Immature natural killer cell (primary cell): ENCODE measurements at regions not wholly inside any gene's neighbourhood (a gene's known extent, or its start where the extent isn't known, plus 50 kb on each side); places are given as distances from the start of the nearest gene placed in this dataset.

Experiments
- DNase-seq, 3 donors: peaks; one replicate each; pipeline ENCODE4 v3.0.0; 2022; ENCODE audit warnings: mixed read lengths in 1 of 3
- H3K27ac Mint-ChIP-seq, 6 donors: one replicate each; pipeline ENCODE4 v1.8.0; 2020; ENCODE audit warnings: mixed read lengths in 6 of 6, mild to moderate bottlenecking in 5 of 6, inconsistent platforms in 4 of 6, moderate library complexity in 3 of 6
- H3K27me3 Mint-ChIP-seq, 3 donors: one replicate each; pipeline ENCODE4 v1.8.0; 2020 to 2021; ENCODE audit warnings: low read depth in 3 of 3, mild to moderate bottlenecking in 3 of 3, mixed read lengths in 3 of 3, moderate library complexity in 3 of 3, inconsistent platforms in 1 of 3
- H3K36me3 Mint-ChIP-seq, 3 donors: one replicate each; pipeline ENCODE4 v1.8.0; 2020; ENCODE audit warnings: mixed read lengths in 3 of 3, inconsistent platforms in 2 of 3, mild to moderate bottlenecking in 2 of 3
- H3K4me1 Mint-ChIP-seq, 2 donors: one replicate each; pipeline ENCODE4 v1.8.0; 2020; ENCODE audit warnings: inconsistent platforms in 2 of 2, mild to moderate bottlenecking in 2 of 2, mixed read lengths in 2 of 2, moderate library complexity in 1 of 2
- H3K4me3 Mint-ChIP-seq, 5 donors: one replicate each; pipeline ENCODE4 v1.8.0; 2020; ENCODE audit warnings: mild to moderate bottlenecking in 5 of 5, mixed read lengths in 5 of 5, inconsistent platforms in 3 of 5, moderate library complexity in 3 of 5
- H3K9me3 Mint-ChIP-seq, 6 donors: one replicate each; pipeline ENCODE4 v1.8.0; 2020; ENCODE audit warnings: mild to moderate bottlenecking in 6 of 6, mixed read lengths in 6 of 6, inconsistent platforms in 4 of 6, moderate library complexity in 3 of 6

GRCh38 chr7:25358926-25359325 lies 130.6 kb upstream of the NPVF start:
- Mint-ChIP-seq H3K27me3 (peaks cover 0 to 8% (median 3%) of the 10 kb centered on the region in 3 donors), H3K4me3 (no peak overlapping the region), H3K27ac (no peak overlapping the region), H3K4me1 (no peaks in the 10 kb centered on the region), H3K36me3 (no peaks in the 10 kb centered on the region), H3K9me3 (peaks cover 0 to 3% (median 0%) of the 10 kb centered on the region in 6 donors)
- DNase-seq = no peak

- Mint-ChIP-seq H3K4me3 (no peak overlapping the region), H3K36me3 (no peaks in the 10 kb centered on the region), H3K4me1 (no peaks in the 10 kb centered on the region), H3K27me3 (peaks cover 0 to 8% (median 3%) of the 10 kb centered on the region in 3 donors), H3K9me3 (peaks cover 0 to 2% (median 0%) of the 10 kb centered on the region in 6 donors), H3K27ac (no peak overlapping the region)
- no peak for DNase-seq
Observed at GRCh38 chr7:25359471-25360059, 131.3 kb upstream of the NPVF start.

DNA sequence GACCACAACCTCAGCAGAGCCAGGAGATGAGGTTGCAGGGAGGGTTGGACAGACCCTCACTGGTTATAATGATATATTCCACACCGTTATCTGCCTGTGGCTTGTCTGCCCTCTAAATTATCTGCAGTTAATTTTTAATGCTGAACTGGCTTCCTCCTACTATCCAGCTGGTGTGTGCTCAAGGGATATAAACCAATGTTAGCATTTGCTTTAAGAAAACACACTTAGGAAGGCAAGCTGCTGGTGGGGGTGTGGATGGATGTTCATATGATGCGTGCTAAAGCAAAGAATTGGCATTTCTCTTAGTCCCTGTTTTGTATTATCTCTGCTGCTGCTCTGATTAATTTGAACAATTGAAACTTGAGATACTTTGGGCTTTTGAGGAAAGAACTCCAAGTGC lies 132.2 kb upstream of the NPVF start:
- H3K27me3 Mint-ChIP-seq = peaks cover 0 to 10% (median 3%) of the 10 kb centered on the region in 3 donors
- H3K27ac Mint-ChIP-seq = no peak overlapping the region
- H3K9me3 Mint-ChIP-seq = no peaks in the 10 kb centered on the region
- no peaks in the 10 kb centered on the region for H3K4me1 Mint-ChIP-seq
- no peak overlapping the region for H3K4me3 Mint-ChIP-seq
- no peaks in the 10 kb centered on the region for H3K36me3 Mint-ChIP-seq
- no peak for DNase-seq

DNA sequence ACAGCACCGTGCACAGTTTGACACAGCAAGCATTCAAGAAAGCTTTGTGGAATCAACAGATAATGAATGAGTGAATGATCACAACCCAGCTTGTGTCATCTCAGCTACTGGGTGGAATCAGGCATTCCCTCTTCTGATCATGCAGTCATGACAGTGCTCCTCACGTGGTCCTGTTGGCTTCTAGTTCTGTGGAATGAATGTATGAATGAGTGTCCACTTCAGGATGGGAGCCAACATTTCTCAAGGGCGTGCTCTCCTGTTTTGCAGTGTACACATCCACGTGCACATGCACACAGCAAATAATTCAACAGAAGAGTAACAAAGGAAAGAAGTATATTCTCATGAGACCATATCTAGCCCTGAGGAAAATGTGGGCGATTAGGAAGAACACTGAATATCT lies 133.1 kb upstream of the NPVF start:
- no peak overlapping the region for H3K4me3 Mint-ChIP-seq
- no peaks in the 10 kb centered on the region for H3K4me1 Mint-ChIP-seq
- DNase-seq = no peak
- H3K27me3 Mint-ChIP-seq = peaks cover 0 to 10% (median 3%) of the 10 kb centered on the region in 3 donors
- H3K36me3 Mint-ChIP-seq = no peaks in the 10 kb centered on the region
- H3K27ac Mint-ChIP-seq = no peak overlapping the region
- H3K9me3 Mint-ChIP-seq = no peaks in the 10 kb centered on the region

- H3K4me3 Mint-ChIP-seq = no peak overlapping the region
- DNase-seq = no peak
- H3K9me3 Mint-ChIP-seq = no peaks in the 10 kb centered on the region
- peaks cover 0 to 9% (median 3%) of the 10 kb centered on the region in 3 donors for H3K27me3 Mint-ChIP-seq
- no peaks in the 10 kb centered on the region for H3K4me1 Mint-ChIP-seq
- no peak overlapping the region for H3K27ac Mint-ChIP-seq
- H3K36me3 Mint-ChIP-seq = no peaks in the 10 kb centered on the region
Observed at GRCh38 chr7:25361863-25362262, 133.6 kb upstream of the NPVF start.

- Mint-ChIP-seq H3K27me3 (peaks cover 3 to 4% (median 3%) of the 10 kb centered on the region in 3 donors), H3K27ac (no peak overlapping the region), H3K36me3 (no peaks in the 10 kb centered on the region), H3K4me3 (no peak overlapping the region), H3K9me3 (peaks cover 0 to 17% (median 11%) of the 10 kb centered on the region in 6 donors), H3K4me1 (no peaks in the 10 kb centered on the region)
- DNase-seq = no peak
Observed at GRCh38 chr7:25368599-25369201, 140.4 kb upstream of the NPVF start.

DNA sequence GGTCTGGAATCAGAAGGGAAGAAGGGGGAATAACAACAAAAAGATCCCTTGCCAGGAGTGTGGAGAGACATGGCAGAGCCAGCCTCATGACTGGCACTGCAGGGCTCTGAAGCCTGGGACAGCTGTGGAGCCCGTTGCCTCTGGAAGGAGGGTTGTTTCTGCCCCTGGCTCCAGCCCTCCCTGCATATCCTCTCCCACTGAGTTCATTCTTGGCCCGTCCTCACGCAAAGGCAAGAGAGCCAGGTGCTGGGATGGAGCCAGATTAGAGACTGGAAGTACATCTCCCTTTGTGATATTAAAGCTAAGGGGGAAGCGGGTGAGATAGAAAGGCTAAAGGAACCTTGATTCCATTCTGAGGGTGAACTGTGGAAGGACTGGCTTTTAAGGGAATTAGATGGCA lies 141.5 kb upstream of the NPVF start:
- no peak for DNase-seq
- no peaks in the 10 kb centered on the region for H3K36me3 Mint-ChIP-seq
- peaks cover 0 to 17% (median 11%) of the 10 kb centered on the region in 6 donors for H3K9me3 Mint-ChIP-seq

DNA sequence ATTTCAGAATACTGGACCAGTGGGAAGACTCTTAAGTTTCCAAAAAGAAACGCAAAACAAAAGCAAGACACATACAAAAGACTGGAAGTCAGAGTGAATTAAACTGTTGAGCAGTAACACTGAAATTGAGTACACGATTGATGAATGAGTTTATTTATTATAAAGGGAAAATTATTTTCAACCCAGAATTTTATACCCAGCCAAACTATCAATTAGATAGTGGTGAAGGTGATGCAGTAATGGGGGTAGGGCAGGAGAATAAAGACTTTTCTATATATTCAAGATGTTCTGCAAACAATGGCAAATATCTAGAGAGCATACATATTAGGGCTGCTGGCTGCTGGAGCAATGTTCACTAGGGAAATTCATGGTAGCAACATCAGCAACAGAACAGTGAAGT lies 143.7 kb upstream of the NPVF start:
- Mint-ChIP-seq H3K27ac (no peak overlapping the region), H3K27me3 (peaks cover 0 to 4% (median 3%) of the 10 kb centered on the region in 3 donors), H3K4me1 (no peaks in the 10 kb centered on the region), H3K9me3 (peaks cover 0 to 17% (median 11%) of the 10 kb centered on the region in 6 donors), H3K36me3 (no peaks in the 10 kb centered on the region), H3K4me3 (no peak overlapping the region)
- no peak for DNase-seq

More for the DNA sequence above, 141.5 kb upstream of the NPVF start:
- no peaks in the 10 kb centered on the region for H3K4me1 Mint-ChIP-seq
- no peak overlapping the region for H3K27ac Mint-ChIP-seq
- H3K4me3 Mint-ChIP-seq = no peak overlapping the region
- peaks cover 3 to 4% (median 3%) of the 10 kb centered on the region in 3 donors for H3K27me3 Mint-ChIP-seq

- Mint-ChIP-seq H3K9me3 (peaks cover 0 to 13% (median 8%) of the 10 kb centered on the region in 6 donors), H3K4me1 (no peaks in the 10 kb centered on the region), H3K27me3 (peaks cover 0 to 6% (median 2%) of the 10 kb centered on the region in 3 donors), H3K27ac (no peak overlapping the region), H3K36me3 (no peaks in the 10 kb centered on the region), H3K4me3 (no peak overlapping the region)
- DNase-seq = no peak
Observed at GRCh38 chr7:25375805-25376600, 147.7 kb upstream of the NPVF start.

DNA sequence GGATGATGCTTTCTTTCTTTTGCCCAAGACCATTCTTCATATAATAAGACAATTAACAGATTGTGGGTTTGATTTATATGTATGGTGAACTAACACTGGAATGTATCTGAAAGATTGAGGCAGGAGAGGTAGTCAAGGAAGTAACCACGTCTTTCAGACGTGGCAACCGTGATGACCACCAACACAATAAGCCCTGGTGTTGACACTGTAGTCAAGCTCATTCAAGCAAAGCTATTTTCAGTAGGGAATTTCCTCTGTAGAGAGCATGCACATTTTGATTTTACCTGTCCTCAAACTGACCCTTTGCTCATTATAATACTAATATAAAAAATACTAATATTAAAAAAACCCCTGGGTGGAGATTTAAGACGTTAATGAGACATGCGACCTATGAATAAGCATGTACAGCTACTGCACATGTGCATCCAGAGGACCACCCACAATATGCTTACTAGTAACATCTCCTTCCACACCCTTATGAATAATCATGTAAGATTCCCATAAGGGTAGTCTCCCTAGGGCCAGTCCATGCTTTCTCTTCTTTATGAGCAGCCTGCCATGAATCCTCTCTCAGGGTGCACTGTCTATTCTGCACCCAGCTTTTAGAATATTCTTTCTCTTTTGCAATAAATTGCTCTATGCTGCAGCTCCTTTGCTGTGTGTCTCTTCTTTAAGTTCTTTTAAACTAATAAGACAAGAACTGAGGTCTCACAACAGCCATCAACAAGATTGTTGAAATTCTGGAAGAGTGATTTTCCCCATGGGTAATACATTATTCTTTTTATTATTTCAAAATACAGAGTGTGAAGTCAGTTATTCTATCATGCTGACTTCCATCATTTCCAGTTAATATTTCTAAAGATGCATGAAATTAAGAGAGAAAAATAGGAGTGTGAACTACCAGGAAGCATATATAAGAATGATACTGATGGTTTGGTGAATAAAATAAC lies 151.3 kb upstream of the NPVF start:
- H3K27me3 Mint-ChIP-seq = peaks cover 0 to 8% (median 3%) of the 10 kb centered on the region in 3 donors
- H3K36me3 Mint-ChIP-seq = no peaks in the 10 kb centered on the region
- H3K4me1 Mint-ChIP-seq = no peaks in the 10 kb centered on the region
- H3K9me3 Mint-ChIP-seq = no peaks in the 10 kb centered on the region
- no peak overlapping the region for H3K4me3 Mint-ChIP-seq
- no peak overlapping the region for H3K27ac Mint-ChIP-seq
- DNase-seq = no peak

DNA sequence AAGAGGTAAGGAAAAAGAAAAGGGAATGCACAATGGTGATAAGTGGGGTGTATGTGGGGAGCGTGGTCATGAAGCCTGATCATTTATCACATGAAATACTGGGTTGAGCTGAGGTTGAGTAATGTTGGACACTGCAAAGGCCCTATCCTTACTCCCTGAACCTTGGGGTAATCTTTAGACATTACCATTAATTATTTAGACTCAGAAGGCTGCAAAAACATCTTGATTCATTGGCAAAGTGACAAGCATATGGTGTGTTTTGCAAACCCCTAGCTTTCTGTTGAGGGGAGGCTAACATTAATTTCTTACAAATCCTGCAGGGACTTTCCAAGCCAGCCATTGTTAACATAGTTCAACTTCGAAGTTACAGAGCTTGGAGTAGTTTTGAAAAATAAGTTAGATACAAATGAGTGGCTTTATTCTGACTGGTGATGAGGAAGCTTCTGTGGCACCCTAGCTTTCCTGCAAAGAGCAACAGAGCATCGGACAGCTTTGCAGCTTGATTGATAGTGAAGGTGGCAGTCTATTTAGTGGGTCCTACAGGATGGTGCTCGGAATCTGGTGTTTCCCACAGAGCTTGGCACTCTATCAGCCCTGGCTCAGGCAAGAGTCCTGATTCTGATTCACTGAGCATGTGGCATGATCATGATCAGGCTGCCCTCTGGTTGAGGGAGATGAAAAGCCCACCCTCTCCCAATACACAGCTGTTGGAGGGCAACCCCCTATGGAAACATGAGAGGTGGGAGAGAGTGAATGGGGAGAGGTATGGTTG lies 153.7 kb upstream of the NPVF start:
- H3K36me3 Mint-ChIP-seq = no peaks in the 10 kb centered on the region
- H3K4me3 Mint-ChIP-seq = no peak overlapping the region
- H3K27ac Mint-ChIP-seq = no peak overlapping the region
- H3K9me3 Mint-ChIP-seq = peaks cover 0 to 2% (median 0%) of the 10 kb centered on the region in 6 donors
- peaks cover 3 to 9% (median 3%) of the 10 kb centered on the region in 3 donors for H3K27me3 Mint-ChIP-seq
- DNase-seq = no peak
- no peaks in the 10 kb centered on the region for H3K4me1 Mint-ChIP-seq

- DNase-seq = no peak
- Mint-ChIP-seq H3K4me3 (no peak overlapping the region), H3K36me3 (no peaks in the 10 kb centered on the region), H3K4me1 (no peaks in the 10 kb centered on the region), H3K27ac (no peak overlapping the region), H3K27me3 (peaks cover 3 to 9% (median 4%) of the 10 kb centered on the region in 3 donors), H3K9me3 (peaks cover 0 to 2% (median 0%) of the 10 kb centered on the region in 6 donors)
Observed at GRCh38 chr7:25382869-25383268, 154.6 kb upstream of the NPVF start.

DNA sequence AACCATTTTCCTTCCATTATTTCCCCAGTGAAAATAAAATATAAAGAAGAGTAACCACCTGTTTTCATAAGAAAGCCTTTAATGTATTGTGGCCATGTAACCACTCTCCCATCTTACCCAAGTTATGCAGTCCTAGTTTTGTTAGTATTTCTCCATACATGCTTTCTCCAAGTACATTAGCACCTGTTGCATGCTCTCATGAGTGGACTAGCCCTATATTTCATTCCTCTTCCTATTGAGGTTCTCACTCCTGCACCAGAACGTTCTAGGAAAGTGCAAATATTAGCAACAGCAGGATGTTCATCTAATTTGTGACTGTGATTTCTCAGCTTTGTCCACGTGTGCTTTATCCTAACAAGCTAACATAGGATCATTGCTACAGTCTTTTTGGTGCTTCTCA lies 155.1 kb upstream of the NPVF start:
- no peaks in the 10 kb centered on the region for H3K36me3 Mint-ChIP-seq
- H3K27ac Mint-ChIP-seq = no peak overlapping the region
- no peak for DNase-seq
- H3K9me3 Mint-ChIP-seq = peaks cover 0 to 2% (median 0%) of the 10 kb centered on the region in 6 donors
- H3K4me3 Mint-ChIP-seq = no peak overlapping the region
- H3K27me3 Mint-ChIP-seq = peaks cover 3 to 9% (median 6%) of the 10 kb centered on the region in 3 donors
- no peaks in the 10 kb centered on the region for H3K4me1 Mint-ChIP-seq
